ENCODE measurements at regions not wholly inside any gene's neighbourhood (a gene's known extent, or its start where the extent isn't known, plus 50 kb on each side); places are given as distances from the start of the nearest gene placed in this dataset.

DNA sequence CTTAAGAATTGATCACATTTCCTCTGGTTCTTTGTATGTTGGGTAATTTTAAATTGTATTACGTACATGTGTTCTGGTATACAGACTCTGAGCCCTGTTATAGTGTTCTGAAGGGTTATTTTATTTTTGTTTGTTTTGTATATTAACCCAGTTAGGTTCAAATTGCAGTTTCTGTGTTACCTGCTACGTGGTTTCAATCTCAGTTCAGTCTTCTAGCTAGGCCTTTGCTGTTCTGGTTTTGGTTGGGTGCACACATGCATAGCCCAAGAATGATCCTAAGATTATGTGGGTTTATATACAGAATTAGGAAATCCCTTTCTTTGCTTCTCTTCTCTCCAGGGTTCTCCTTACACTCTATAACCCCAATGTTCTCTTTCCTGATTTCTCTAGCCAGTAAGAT, 161.0 kb downstream of the PPP1R2C start:
- DNase-seq (ENCODE audit: extremely low read depth in 1 of 4, low spot score in 3 of 4) = no peak
- Histone ChIP-seq H3K9me1 (ENCODE audit: control insufficient read depth, insufficient read depth, low read length) (no peaks in the 10 kb centered on the region), H3K4me3 (no peak overlapping the region), H4K20me1 (replicated peaks; ENCODE audit: control insufficient read depth, insufficient read depth, low read length) (no peaks in the 10 kb centered on the region), H3K9me3 (replicated peaks; ENCODE audit: control insufficient read depth, insufficient read depth, low read depth, low read length) (no peaks in the 10 kb centered on the region), H3K79me2 (ENCODE audit: control insufficient read depth, insufficient read depth, low read length) (no peaks in the 10 kb centered on the region), H3K36me3 (ENCODE audit: control insufficient read depth, insufficient read depth, low read length) (no peaks in the 10 kb centered on the region), H3K9ac (ENCODE audit: insufficient read depth in 1 of 2, low read depth in 2 of 2, low read length in 2 of 2) (no peak overlapping the region), H3K27me3 (ENCODE audit: control insufficient read depth in 2 of 2, insufficient read depth in 2 of 2, low read length in 2 of 2) (no peaks in the 10 kb centered on the region), H3K4me2 (ENCODE audit: insufficient read depth, low read length) (no peak overlapping the region), H3K4me1 (replicated peaks in 1 of 2; ENCODE audit: control insufficient read depth in 2 of 2, insufficient read depth in 2 of 2, low read length in 2 of 2) (no peaks in the 10 kb centered on the region), H3K27ac (ENCODE audit: extremely low read depth, low read depth, low read length) (no peak overlapping the region), H2AFZ (ENCODE audit: low read depth, low read length) (no peak overlapping the region)
- POLR2A ChIA-PET = no interaction called here
- no TSS peak for BruUV-seq (replicated peaks)
- no peak for ATAC-seq
- CTCF ChIA-PET (ENCODE audit: low intra/inter-chr PET ratio) = no interaction called here
- in situ Hi-C loops (cut with MboI) = no loop called here
- TF ChIP-seq SMAD1 (IDR thresholded peaks at IDR 0.05; ENCODE audit: low read depth, low read length, partially characterized antibody) (no peak), NCOA6 (IDR thresholded peaks at IDR 0.05) (no peak), ZNF551 (CRISPR knock-in tag; IDR thresholded peaks at IDR 0.05) (no peak), TSC22D4 (tag; IDR thresholded peaks at IDR 0.05) (no peak), GATA2 (CRISPR knock-in tag; IDR thresholded peaks at IDR 0.05) (no peak), SRSF9 (IDR thresholded peaks at IDR 0.05; ENCODE audit: borderline replicate concordance, low read depth, low read length) (no peak), ZNF165 (CRISPR knock-in tag; IDR thresholded peaks at IDR 0.05; ENCODE audit: borderline replicate concordance) (no peak), ZNF239 (CRISPR knock-in tag; IDR thresholded peaks at IDR 0.05) (no peak)
- TF ChIP-seq, protein P1, sequence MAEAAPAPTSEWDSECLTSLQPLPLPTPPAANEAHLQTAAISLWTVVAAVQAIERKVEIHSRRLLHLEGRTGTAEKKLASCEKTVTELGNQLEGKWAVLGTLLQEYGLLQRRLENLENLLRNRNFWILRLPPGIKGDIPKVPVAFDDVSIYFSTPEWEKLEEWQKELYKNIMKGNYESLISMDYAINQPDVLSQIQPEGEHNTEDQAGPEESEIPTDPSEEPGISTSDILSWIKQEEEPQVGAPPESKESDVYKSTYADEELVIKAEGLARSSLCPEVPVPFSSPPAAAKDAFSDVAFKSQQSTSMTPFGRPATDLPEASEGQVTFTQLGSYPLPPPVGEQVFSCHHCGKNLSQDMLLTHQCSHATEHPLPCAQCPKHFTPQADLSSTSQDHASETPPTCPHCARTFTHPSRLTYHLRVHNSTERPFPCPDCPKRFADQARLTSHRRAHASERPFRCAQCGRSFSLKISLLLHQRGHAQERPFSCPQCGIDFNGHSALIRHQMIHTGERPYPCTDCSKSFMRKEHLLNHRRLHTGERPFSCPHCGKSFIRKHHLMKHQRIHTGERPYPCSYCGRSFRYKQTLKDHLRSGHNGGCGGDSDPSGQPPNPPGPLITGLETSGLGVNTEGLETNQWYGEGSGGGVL (CRISPR knock-in tag; IDR thresholded peaks at IDR 0.05) = no peak
- intact Hi-C loops (cut with micrococcal nuclease) = no loop called here
- WGBS (ENCODE audit: insufficient coverage, low coverage, missing lambda C conversion rate) = 0% methylated on average over 1 of the region's 2 CpGs
- no peak for FAIRE-seq
